ENCODE measurements at regions not wholly inside any gene's neighbourhood (a gene's known extent, or its start where the extent isn't known, plus 50 kb on each side); places are given as distances from the start of the nearest gene placed in this dataset.

GRCh38 chr4:125703443-125703842 is 388.7 kb downstream of the FAT4 start:
- no peaks in the 10 kb centered on the region for H3K36me3 ChIP-seq
- H3K27ac ChIP-seq = no peak overlapping the region
- intact Hi-C loops (cut with DNase I; ENCODE audit: low total_unique reads) = no loop called here
- H3K27me3 ChIP-seq = no peaks in the 10 kb centered on the region
- H3K4me3 ChIP-seq = no peak overlapping the region
- DNase-seq = no peak
- no peak for TF ChIP-seq CTCF (IDR thresholded peaks at IDR 0.05)
- no peaks in the 10 kb centered on the region for H3K9me3 ChIP-seq
- peaks cover 0 to 19% (median 3%) of the 10 kb centered on the region in 4 donors for H3K4me1 ChIP-seq

- H3K27me3 ChIP-seq = no peaks in the 10 kb centered on the region
Measured at GRCh38 chr4:125704726-125705125, 390.0 kb downstream of the FAT4 start.

GRCh38 chr4:125705681-125706080 is 390.9 kb downstream of the FAT4 start:
- intact Hi-C loops (cut with DNase I; ENCODE audit: low total_unique reads) = no loop called here
- TF ChIP-seq CTCF (IDR thresholded peaks at IDR 0.05) = no peak
- no peaks in the 10 kb centered on the region for H3K9me3 ChIP-seq
- H3K27me3 ChIP-seq = no peaks in the 10 kb centered on the region
- no peaks in the 10 kb centered on the region for H3K36me3 ChIP-seq
- no peak overlapping the region for H3K27ac ChIP-seq
- DNase-seq = no peak
- H3K4me1 ChIP-seq = peaks cover 0 to 19% (median 3%) of the 10 kb centered on the region in 4 donors
- H3K4me3 ChIP-seq = no peak overlapping the region

More at GRCh38 chr4:125704726-125705125, 390.0 kb downstream of the FAT4 start:
- H3K4me1 ChIP-seq = peaks cover 0 to 19% (median 3%) of the 10 kb centered on the region in 4 donors
- H3K36me3 ChIP-seq = no peaks in the 10 kb centered on the region
- intact Hi-C loops (cut with DNase I; ENCODE audit: low total_unique reads) = no loop called here
- no peaks in the 10 kb centered on the region for H3K9me3 ChIP-seq
- H3K27ac ChIP-seq = no peak overlapping the region
- no peak overlapping the region for H3K4me3 ChIP-seq
- TF ChIP-seq CTCF (IDR thresholded peaks at IDR 0.05) = no peak
- no peak for DNase-seq

- Histone ChIP-seq H3K36me3 (no peaks in the 10 kb centered on the region), H3K4me1 (peaks cover 0 to 12% (median 1%) of the 10 kb centered on the region in 4 donors), H3K27ac (no peak overlapping the region), H3K27me3 (no peaks in the 10 kb centered on the region), H3K4me3 (no peak overlapping the region), H3K9me3 (no peaks in the 10 kb centered on the region)
- DNase-seq = no peak
- TF ChIP-seq CTCF (IDR thresholded peaks at IDR 0.05) = no peak
- intact Hi-C loops (cut with DNase I; ENCODE audit: low total_unique reads) = no loop called here
Measured at GRCh38 chr4:125707397-125707796, 392.6 kb downstream of the FAT4 start.

- Histone ChIP-seq H3K4me3 (no peak overlapping the region), H3K9me3 (no peaks in the 10 kb centered on the region), H3K27ac (no peak overlapping the region), H3K27me3 (no peaks in the 10 kb centered on the region), H3K36me3 (no peaks in the 10 kb centered on the region), H3K4me1 (no peaks in the 10 kb centered on the region)
- intact Hi-C loops (cut with DNase I; ENCODE audit: low total_unique reads) = no loop called here
- DNase-seq = no peak
- TF ChIP-seq CTCF (IDR thresholded peaks at IDR 0.05) = no peak
Measured at GRCh38 chr4:125710766-125711165, 396.0 kb downstream of the FAT4 start.

- Histone ChIP-seq H3K27me3 (no peaks in the 10 kb centered on the region), H3K4me3 (no peak overlapping the region), H3K4me1 (no peaks in the 10 kb centered on the region), H3K9me3 (no peaks in the 10 kb centered on the region), H3K36me3 (no peaks in the 10 kb centered on the region), H3K27ac (no peak overlapping the region)
- TF ChIP-seq CTCF (IDR thresholded peaks at IDR 0.05) = no peak
- intact Hi-C loops (cut with DNase I; ENCODE audit: low total_unique reads) = no loop called here
- no peak for DNase-seq
Measured at GRCh38 chr4:125714049-125714448, 399.3 kb downstream of the FAT4 start.
